Stimulated activated CD8-positive, alpha-beta memory T cell treated with anti-CD3 and anti-CD28 coated beads, Interleukin-7, amount 100 ng/mL, for 48 hours (primary cell): ENCODE measurements at regions not wholly inside any gene's neighbourhood (a gene's known extent, or its start where the extent isn't known, plus 50 kb on each side); places are given as distances from the start of the nearest gene placed in this dataset.
"Not testable (repeated sequence)": the region's sequence is repeated elsewhere in the genome, so short reads cannot be mapped to it uniquely, and the experiment has no call there.

Source experiments
- DNase-seq, 2 donors: peaks; one replicate each; pipeline ENCODE4 v3.0.0-alpha.2; 2020; ENCODE audit warnings: low read depth in 1 of 2; ENCODE audit errors: extremely low read depth in 1 of 2

GRCh38 chr2:239597216-239597615, 196.4 kb upstream of the HDAC4 start:
- DNase-seq: no peak

DNA sequence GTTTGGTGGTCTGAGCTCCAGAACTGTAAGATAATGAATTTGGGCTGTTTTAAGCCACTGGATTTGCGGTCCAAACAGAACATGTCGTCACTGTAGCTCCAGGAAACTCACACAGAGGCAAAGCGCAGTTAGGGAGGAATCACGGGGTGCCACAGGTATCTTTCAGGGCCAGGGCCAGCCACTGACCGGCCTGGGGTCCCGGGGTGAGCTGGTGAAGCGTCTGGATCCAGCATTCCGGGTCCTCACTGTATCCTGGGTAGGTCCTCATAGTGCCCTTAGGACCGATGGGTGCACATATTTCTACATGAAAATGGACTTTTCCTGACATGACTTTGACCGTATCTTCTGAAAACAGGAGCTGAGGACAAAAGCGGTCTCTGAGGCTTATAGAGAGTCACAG, 196.0 kb upstream of the HDAC4 start:
- DNase-seq: no peak

- DNase-seq: no peak
These were observed 195.4 kb upstream of the HDAC4 start for GRCh38 chr2:239596253-239596652.

- no peak for DNase-seq
These were observed 194.9 kb upstream of the HDAC4 start for GRCh38 chr2:239595726-239596125.

DNA sequence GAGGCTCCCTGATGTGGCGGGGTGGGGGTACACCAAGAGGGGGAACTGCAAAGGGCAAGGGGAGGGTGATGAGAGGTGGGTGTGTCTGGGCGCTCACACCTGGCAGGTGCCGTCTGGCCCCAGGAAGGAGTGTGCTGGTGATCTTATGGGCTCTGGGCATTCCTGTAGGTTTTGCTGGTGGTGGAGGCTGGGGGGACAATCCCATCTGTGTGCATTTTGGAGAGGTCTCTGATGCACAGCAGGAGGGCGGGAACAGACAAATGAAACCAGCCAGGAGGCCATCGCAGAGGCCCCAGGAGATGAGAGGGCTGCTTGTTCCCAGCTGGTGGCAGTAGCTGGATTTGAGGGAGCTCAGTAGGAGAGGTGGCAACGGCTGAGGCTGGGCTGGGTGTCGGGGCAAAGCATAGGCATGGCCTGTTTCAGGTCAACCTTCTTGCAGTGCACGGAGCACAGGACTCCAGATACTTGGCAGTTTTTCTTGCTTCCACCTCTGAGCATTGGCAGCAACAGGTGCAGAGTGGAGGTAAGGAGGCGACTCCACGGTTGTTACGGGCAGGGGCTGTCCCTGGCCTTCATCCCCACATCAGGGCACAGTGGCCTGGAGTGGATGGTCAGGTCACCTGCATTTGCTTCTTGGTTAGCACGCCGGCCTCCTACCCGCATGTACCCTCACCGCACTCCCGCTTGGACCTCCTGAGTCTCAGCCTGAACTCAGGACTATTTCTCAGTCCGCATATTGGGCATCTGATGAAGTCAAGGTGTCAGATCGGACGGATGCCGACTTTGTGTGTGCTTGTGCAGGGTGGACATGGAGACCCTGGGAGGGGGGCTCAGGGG, 194.2 kb upstream of the HDAC4 start:
- DNase-seq: no peak

DNA sequence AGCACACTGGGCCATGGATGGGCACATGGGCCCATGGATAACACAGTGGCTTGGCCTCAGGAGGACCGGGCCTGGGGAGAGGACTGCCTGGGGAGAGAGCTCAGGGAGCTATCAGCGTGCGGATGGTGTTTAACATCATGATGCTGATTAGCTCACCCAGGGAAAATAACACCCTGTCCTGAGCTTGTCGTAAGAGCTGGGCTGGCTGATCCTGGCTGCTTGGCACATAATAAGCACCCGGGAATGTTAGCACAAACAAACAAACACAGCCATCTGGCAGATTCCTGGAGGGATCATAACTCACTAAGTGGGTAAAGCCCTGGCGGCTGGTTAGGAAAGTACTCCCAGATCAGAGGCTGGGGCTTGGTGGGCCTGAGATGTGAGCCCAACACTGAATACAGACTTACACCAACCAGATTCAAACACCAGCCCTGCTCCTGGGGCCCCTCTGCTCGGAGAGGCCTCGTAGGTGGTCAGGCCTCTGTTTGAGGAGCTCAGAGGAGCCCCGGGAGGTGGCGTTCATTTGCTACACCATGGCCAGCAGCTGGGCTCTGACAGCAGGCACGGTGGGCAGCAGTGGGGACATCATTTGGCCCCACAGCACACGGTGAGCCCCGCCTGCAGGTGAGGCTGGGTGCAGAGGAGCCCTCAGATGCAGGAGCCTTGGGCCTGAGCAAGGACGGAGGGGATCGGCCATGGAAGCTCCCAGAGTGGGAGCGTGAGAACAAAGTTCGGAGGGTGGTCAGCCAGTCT, 193.4 kb upstream of the HDAC4 start:
- no peak for DNase-seq

DNA sequence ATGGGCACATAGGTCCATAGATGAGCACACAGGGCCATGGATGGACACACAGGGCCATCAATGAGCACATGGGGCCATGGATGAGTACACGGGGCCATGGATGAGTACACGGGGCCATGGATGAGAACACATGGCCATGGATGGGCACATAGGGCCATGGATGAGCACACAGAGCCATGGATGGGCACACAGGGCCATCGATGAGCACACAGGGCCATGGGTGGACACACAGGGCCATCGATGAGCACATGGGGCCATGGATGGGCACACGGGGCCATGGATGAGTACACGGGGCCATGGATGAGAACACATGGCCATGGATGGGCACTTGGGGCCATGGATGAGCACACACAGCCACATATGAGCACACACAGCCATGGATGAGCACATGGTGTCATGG, 192.6 kb upstream of the HDAC4 start:
- DNase-seq: no peak

DNA sequence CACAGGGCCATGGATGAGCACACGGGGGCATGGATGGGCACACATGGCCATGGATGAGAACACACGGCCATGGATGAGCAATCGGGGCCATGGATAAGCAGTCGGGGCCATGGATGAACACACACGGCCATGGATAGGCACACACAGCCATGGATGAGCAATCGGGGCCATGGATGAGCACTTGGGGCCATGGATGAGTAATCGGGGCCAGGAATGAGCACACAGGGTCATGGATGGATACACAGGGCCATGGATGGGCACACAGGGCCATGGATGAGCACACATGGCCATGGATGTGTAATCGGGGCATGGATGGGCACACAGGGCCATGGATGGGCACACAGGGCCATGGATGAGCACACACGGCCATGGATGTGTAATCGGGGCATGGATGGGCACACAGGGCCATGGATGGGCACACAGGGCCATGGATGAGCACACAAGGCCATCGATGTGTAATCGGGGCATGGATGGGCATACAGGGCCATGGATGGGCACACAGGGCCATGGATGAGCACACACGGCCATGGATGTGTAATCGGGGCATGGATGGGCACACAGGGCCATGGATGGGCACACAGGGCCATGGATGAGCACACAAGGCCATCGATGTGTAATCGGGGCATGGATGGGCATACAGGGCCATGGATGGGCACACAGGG, 191.9 kb upstream of the HDAC4 start:
- DNase-seq: not testable (repeated sequence)

DNA sequence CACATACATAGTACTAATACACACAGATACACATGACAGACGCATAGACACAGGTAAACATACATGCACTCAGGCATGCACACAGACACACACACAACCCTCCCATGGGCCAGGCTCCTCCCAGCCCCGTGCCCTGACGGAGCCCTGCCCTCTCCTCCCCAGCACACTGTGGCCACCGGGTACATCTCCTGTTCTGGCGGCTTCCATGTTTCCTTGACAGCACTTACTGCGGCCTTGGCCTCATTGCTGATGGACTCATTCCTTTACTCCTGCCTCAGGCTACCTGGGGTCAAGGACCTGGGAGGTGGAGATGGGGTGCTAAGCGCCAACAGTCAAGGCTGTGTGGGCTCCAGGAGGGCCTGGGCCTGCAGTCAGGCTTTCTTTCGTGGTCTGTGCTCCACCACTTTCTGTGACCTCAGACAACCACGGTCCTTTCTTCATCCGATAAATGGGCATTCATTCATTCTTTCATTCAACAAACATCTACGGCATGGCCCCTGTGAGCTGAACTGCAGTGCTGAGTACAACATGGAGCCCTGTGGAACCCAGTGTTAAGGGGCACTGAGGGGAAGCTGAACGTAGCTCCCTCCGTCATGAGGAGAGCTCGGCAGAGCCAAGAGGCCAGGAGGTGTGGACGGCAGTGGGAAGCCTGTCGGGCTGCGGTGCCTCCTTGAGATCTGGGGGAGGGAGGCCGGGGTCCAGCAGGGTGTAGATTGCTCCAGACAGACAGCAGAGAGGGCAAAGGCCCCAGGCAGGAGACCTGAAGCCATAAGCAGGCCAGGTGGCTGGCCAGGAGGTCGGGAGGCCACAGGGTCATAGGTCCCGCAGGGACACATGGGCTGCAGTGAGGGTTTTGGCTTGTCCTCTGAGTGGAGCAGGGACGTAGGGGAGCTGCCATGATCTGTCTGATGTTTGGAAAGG, 190.4 kb upstream of the HDAC4 start:
- no peak for DNase-seq

GRCh38 chr2:239590276-239590675, 189.5 kb upstream of the HDAC4 start:
- DNase-seq: no peak

DNA sequence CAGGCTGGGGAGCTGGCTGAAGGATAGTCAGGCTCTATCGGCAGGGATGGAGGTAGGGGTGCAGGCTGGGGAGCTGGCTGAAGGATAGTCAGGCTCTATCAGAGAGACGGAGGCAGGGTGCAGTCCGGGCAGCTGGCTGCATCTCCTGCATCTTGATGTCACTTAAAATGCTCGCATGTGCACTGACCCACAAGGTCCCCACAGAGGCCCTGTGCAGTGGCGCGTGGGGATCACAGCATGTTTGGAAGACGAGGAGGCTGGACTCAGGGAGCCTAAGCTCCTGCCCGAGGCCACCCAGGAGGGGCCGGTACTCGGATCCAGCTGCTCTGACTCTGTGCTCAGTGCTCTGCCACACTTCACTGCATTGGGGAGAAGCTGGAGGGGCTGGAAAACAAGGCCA, 189.0 kb upstream of the HDAC4 start:
- no peak for DNase-seq

- DNase-seq: no peak
These were observed 188.5 kb upstream of the HDAC4 start for GRCh38 chr2:239589270-239589825.

GRCh38 chr2:239588451-239589269, 187.8 kb upstream of the HDAC4 start:
- no peak for DNase-seq

DNA sequence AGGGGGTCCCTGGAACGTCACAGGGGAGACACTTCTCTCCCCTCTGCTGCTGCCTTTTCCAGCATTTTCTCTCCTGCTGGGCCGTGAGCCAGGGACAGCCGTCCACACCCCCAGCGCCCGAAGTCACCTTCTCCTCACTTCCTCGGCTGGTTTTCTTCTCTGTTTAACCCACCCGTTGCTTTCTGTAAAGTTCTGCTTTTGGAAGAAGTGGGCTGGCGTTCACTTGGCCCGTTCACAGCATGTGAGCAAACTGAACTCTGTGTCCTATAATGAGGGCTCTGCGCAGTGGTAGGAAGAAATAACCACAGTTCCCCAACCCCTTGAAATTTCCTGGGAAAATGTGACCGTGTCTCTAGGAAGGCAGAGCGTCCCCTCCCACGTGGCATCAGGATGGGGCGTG, 187.0 kb upstream of the HDAC4 start:
- DNase-seq: no peak

DNA sequence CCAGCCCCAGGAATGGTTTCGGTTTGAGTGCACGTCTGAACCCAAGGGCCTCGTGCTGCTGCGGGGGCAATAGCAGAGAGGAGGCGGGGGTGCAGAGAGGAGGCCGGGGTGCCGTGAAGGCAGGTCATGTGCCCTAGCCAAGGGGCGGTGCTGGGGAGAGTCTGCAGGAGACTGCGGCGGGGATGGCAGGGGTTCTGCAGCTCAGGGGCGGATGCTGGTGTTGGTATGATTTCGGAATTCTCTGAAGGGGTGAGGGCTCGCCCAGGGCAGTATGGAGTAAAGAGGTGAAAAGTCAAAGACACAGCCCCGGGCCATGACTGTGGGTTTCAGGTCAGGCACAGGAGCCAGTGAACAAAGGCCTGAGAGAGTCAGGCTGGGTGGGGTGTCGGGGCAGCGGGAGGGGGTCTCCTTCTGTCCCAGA, 186.5 kb upstream of the HDAC4 start:
- DNase-seq: no peak

DNA sequence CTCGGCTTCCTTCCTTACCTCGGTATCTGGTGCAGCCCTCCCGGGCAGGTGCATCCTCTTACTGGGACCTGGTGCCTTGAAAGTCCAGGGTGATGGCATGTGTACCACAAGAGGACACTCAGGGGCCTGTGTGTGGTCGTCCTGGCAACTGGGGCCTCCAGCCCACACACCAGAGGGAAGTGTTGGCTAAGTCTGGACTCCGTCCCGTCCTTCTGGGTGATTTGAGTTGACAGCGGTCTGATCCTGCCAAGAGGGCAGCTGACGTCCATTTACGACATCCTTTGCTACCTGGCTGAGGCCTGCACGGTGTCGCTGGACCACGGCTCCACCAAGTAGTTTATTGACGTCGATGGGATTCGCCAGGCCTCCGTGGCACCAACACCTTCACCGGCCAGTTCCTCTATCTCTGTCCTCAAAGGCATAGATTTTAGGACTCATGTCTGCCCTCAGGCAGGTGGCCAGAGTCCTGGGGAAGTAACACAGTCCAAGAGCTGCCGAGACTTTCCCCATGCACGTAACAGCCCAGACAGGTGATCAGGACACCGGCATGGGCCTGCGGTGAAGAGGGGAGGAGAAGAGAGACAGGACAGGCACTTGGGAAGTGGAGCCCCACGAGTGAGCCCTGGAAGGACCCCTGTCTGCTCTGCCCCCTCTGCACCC, 186.0 kb upstream of the HDAC4 start:
- no peak for DNase-seq

DNA sequence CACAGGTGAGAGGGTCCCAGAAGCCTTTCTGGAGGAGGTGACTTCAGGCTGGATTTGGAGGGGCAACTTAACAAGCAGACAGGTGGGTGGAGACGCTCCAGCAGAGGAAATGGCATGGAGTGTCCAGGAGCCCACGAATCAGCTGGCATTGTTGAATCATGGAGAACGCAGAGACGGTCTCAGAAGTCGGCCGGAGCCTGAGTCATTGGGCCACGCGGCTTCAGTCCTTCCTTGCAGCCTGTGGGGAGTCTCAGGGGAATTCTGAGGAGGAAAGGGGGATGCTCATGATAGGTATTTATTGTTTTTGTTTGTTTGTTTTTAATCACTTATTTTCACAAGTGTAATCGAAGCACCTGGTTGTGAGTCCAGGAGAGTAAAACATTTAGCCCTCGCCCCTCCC, 184.6 kb upstream of the HDAC4 start:
- no peak for DNase-seq

DNA sequence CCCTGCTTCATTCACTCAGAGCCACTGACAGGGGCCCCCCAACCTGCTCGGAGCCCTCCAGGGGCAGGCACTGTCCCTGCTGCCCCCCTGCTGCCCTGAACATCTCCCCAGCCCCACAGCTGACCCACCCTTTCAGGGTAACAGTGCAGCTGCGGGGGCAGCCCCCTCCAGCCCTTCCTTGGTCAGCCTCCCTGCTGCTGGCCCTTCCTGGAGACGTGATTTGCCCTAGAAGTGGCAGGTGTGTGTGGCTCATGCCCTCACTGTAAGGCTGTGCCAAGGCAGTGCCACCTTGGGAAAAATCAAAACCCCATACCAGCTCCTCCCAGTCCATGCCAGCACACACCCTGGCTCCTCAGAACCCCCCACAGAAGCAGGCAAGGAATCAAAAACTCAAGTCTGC, 184.2 kb upstream of the HDAC4 start:
- no peak for DNase-seq
